ENCODE measurements at regions not wholly inside any gene's neighbourhood (a gene's known extent, or its start where the extent isn't known, plus 50 kb on each side); places are given as distances from the start of the nearest gene placed in this dataset.

DNA sequence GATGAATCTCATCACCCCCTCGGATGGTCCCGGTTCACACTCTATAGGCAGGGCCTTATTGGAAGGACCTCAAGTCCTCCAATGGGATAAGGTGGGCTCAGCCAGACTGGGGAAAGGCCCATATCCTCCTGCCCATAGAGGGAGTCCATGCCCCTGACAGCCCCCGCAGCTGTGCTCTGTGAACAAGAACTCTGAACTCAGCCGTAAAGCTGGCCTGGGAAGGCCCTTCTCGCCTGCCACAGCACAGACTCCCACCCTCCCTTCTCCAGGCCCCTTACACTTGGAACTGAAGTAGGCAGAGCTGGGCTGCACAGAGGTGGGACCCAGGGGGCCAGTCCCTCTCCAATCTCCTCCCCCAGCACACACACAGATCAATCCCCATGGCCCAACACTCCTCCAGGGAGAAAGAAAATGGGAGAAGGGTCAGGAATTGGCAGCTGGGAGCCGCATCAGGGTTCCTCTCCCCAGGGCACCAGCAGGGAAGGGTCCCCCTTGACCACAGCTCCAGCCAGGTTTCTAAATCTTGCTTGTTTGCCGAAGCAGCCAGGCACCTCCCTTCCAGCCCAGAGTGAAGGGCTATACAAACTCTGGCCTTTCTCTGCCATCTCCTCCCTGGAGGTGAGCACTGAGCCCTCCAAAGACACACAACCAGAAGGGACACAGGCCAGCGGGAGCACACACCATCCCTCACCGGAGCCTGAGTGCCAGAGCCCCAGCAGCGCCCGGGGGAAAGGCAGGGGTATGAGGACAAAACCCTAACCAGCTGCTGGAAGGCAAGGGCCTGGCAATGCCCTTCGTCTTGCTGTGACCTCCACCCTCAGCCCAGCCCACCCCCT lies 454.1 kb downstream of the SOX9 start:
- DNase-seq (ENCODE audit: low read depth), result no peak
- H3K4me3 ChIP-seq (ENCODE audit: low read depth, low read length), result no peak overlapping the region
- TF ChIP-seq CTCF (IDR thresholded peaks at IDR 0.05; ENCODE audit: low read depth, low read length, missing control alignments), result no peak

GRCh38 chr17:72575542-72576233 lies 454.9 kb downstream of the SOX9 start:
- DNase-seq (ENCODE audit: low read depth), result no peak
- TF ChIP-seq CTCF (IDR thresholded peaks at IDR 0.05; ENCODE audit: low read depth, low read length, missing control alignments), result no peak
- H3K4me3 ChIP-seq (ENCODE audit: low read depth, low read length), result no peak overlapping the region

DNA sequence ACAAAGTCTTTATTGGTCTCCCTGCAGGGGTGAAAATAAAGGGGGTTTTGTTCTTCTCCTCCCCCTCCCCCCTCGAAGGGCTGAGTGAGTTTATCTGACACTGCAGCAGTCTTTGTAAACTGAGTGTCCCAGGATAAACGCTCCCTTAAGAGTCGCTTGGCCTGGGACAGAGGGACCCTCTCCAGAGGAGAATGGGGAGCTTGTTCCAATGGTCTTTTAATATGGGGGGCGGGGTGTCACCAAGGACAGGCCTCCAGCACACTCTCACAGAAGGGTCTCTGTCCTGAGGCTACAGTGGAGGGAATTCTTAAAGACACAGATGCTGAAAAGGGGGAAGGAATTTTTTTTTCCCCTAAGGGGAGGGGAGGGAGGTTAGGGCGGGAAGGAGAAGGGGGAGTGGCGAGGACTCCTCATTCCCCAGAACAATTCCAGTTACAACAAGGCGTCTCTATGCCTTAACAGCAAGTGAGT lies 455.5 kb downstream of the SOX9 start:
- H3K4me3 ChIP-seq (ENCODE audit: low read depth, low read length), result no peak overlapping the region
- no peak for TF ChIP-seq CTCF (IDR thresholded peaks at IDR 0.05; ENCODE audit: low read depth, low read length, missing control alignments)

GRCh38 chr17:72578817-72579470 lies 458.1 kb downstream of the SOX9 start:
- DNase-seq (ENCODE audit: low read depth), result no peak
- TF ChIP-seq CTCF (IDR thresholded peaks at IDR 0.05; ENCODE audit: low read depth, low read length, missing control alignments), result no peak
- no peak overlapping the region for H3K4me3 ChIP-seq (ENCODE audit: low read depth, low read length)

More for the DNA sequence above, 455.5 kb downstream of the SOX9 start:
- no peak for DNase-seq (ENCODE audit: low read depth)

DNA sequence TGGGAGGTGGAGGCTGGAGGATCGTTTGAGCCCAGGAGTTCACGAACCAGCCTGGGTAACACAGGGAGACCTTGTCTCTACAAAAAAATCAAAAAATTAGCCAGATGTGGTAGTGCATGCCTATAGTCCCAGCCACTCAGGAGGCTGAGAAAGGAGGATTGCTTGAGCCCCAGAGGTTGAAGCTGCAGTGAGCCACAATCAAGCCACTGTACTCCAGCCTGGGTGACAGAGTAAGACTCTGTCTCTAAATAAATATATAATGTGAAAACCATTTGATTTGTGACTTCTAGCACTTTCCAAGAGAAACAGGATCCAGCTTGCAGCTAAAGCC lies 459.1 kb downstream of the SOX9 start:
- TF ChIP-seq CTCF (IDR thresholded peaks at IDR 0.05; ENCODE audit: low read depth, low read length, missing control alignments), result no peak
- H3K4me3 ChIP-seq (ENCODE audit: low read depth, low read length), result no peak overlapping the region
- DNase-seq (ENCODE audit: low read depth), result no peak

DNA sequence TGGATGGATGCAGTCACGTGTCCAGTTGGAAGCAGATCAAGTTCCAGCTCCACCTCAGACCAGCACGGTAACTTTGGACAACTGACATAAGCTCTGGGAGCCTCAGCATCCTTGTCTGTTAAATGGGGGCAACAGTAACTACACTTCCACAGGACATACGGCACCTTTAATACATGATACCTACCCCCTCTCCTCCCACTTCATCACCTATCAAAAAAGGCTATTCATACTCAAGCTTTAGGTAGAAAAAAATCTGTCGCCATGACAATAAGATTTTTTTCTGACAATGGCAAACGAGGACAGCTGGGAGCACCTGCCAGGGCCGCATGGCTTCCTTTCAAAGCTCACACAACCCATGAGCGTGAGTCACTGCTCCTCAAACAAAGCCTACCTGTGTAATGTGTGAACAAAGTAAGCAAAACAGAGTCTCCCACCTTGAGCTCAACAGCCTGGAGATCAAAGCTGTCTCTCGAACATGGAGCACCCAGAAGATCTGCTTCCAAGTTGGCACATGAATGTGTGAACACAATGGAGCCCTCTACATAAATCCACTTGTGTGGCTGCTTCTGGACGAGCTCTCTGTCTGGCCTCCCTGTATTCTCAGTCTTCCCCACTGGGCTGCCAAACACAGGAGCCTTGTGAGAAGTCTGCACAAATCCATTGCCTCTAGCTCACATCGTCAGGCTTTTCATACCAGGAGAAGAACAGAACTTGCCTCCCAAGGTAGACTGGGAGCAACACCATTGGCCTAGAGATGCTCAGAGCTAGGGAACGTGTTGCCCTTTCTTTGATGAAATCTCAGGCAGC lies 459.7 kb downstream of the SOX9 start:
- TF ChIP-seq CTCF (IDR thresholded peaks at IDR 0.05; ENCODE audit: low read depth, low read length, missing control alignments), result no peak
- DNase-seq (ENCODE audit: low read depth), result no peak
- no peak overlapping the region for H3K4me3 ChIP-seq (ENCODE audit: low read depth, low read length)

Data from GM12864 (cell line).